ENCODE measurements at regions not wholly inside any gene's neighbourhood (a gene's known extent, or its start where the extent isn't known, plus 50 kb on each side); places are given as distances from the start of the nearest gene placed in this dataset.
A peak's percentile ranks its signal among the peaks of the same experiment; 100 is the strongest.
"Not testable (repeated sequence)": the region's sequence is repeated elsewhere in the genome, so short reads cannot be mapped to it uniquely, and the experiment has no call there.

- H3K4me3 ChIP-seq (ENCODE audit: insufficient read depth, low read depth, low read length, poor library complexity, severe bottlenecking) = peak overlapping the region; percentile 25
- H3K4me1 ChIP-seq (ENCODE audit: control insufficient read depth, insufficient read depth, low read length, poor library complexity, severe bottlenecking) = no peaks in the 10 kb centered on the region
- no peak overlapping the region for H3K27ac ChIP-seq (ENCODE audit: insufficient read depth, low read length, poor library complexity, severe bottlenecking)
- no peaks in the 10 kb centered on the region for H3K9me3 ChIP-seq (ENCODE audit: control insufficient read depth, low read length)
- DNase-seq = peak in 2 of 3 donors; percentile 7 to 19
- no peaks in the 10 kb centered on the region for H3K27me3 ChIP-seq (replicated peaks; ENCODE audit: control insufficient read depth, insufficient read depth, low read length, poor library complexity, severe bottlenecking)
- H3K36me3 ChIP-seq (ENCODE audit: control insufficient read depth, insufficient read depth, low read length) = no peaks in the 10 kb centered on the region
Measured at GRCh38 chr17:21573961-21574610, 118.2 kb upstream of the KCNJ18 start.

- H3K4me3 ChIP-seq (ENCODE audit: insufficient read depth, low read depth, low read length, poor library complexity, severe bottlenecking); H3K9me3 ChIP-seq (ENCODE audit: control insufficient read depth, low read length); H3K27ac ChIP-seq (ENCODE audit: insufficient read depth, low read length, poor library complexity, severe bottlenecking); DNase-seq; H3K27me3 ChIP-seq (replicated peaks; ENCODE audit: control insufficient read depth, insufficient read depth, low read length, poor library complexity, severe bottlenecking); H3K4me1 ChIP-seq (ENCODE audit: control insufficient read depth, insufficient read depth, low read length, poor library complexity, severe bottlenecking); H3K36me3 ChIP-seq (ENCODE audit: control insufficient read depth, insufficient read depth, low read length): not testable (repeated sequence)
Measured at GRCh38 chr17:21574611-21575255, 117.6 kb upstream of the KCNJ18 start.

GRCh38 chr17:21578783-21579182, 113.5 kb upstream of the KCNJ18 start:
- H3K27me3 ChIP-seq (replicated peaks; ENCODE audit: control insufficient read depth, insufficient read depth, low read length, poor library complexity, severe bottlenecking); H3K9me3 ChIP-seq (ENCODE audit: control insufficient read depth, low read length); DNase-seq; H3K4me1 ChIP-seq (ENCODE audit: control insufficient read depth, insufficient read depth, low read length, poor library complexity, severe bottlenecking); H3K36me3 ChIP-seq (ENCODE audit: control insufficient read depth, insufficient read depth, low read length); H3K4me3 ChIP-seq (ENCODE audit: insufficient read depth, low read depth, low read length, poor library complexity, severe bottlenecking); H3K27ac ChIP-seq (ENCODE audit: insufficient read depth, low read length, poor library complexity, severe bottlenecking): not testable (repeated sequence)

GRCh38 chr17:21592774-21593173, 99.5 kb upstream of the KCNJ18 start:
- no peaks in the 10 kb centered on the region for H3K9me3 ChIP-seq (ENCODE audit: control insufficient read depth, low read length)
- H3K27me3 ChIP-seq (replicated peaks; ENCODE audit: control insufficient read depth, insufficient read depth, low read length, poor library complexity, severe bottlenecking) = no peaks in the 10 kb centered on the region
- no peaks in the 10 kb centered on the region for H3K4me1 ChIP-seq (ENCODE audit: control insufficient read depth, insufficient read depth, low read length, poor library complexity, severe bottlenecking)
- H3K4me3 ChIP-seq (ENCODE audit: insufficient read depth, low read depth, low read length, poor library complexity, severe bottlenecking) = no peak overlapping the region
- DNase-seq = no peak
- no peaks in the 10 kb centered on the region for H3K36me3 ChIP-seq (ENCODE audit: control insufficient read depth, insufficient read depth, low read length)
- no peak overlapping the region for H3K27ac ChIP-seq (ENCODE audit: insufficient read depth, low read length, poor library complexity, severe bottlenecking)

GRCh38 chr17:21593452-21594105, 98.7 kb upstream of the KCNJ18 start:
- H3K4me1 ChIP-seq (ENCODE audit: control insufficient read depth, insufficient read depth, low read length, poor library complexity, severe bottlenecking); H3K27ac ChIP-seq (ENCODE audit: insufficient read depth, low read length, poor library complexity, severe bottlenecking); H3K4me3 ChIP-seq (ENCODE audit: insufficient read depth, low read depth, low read length, poor library complexity, severe bottlenecking); H3K27me3 ChIP-seq (replicated peaks; ENCODE audit: control insufficient read depth, insufficient read depth, low read length, poor library complexity, severe bottlenecking); H3K36me3 ChIP-seq (ENCODE audit: control insufficient read depth, insufficient read depth, low read length); H3K9me3 ChIP-seq (ENCODE audit: control insufficient read depth, low read length); DNase-seq: not testable (repeated sequence)

- no peaks in the 10 kb centered on the region for H3K4me1 ChIP-seq (ENCODE audit: control insufficient read depth, insufficient read depth, low read length, poor library complexity, severe bottlenecking)
- H3K27me3 ChIP-seq (replicated peaks; ENCODE audit: control insufficient read depth, insufficient read depth, low read length, poor library complexity, severe bottlenecking) = no peaks in the 10 kb centered on the region
- DNase-seq = no peak
- H3K36me3 ChIP-seq (ENCODE audit: control insufficient read depth, insufficient read depth, low read length) = no peaks in the 10 kb centered on the region
- H3K27ac ChIP-seq (ENCODE audit: insufficient read depth, low read length, poor library complexity, severe bottlenecking) = no peak overlapping the region
- no peaks in the 10 kb centered on the region for H3K9me3 ChIP-seq (ENCODE audit: control insufficient read depth, low read length)
- no peak overlapping the region for H3K4me3 ChIP-seq (ENCODE audit: insufficient read depth, low read depth, low read length, poor library complexity, severe bottlenecking)
Measured at GRCh38 chr17:21595086-21595485, 97.2 kb upstream of the KCNJ18 start.

GRCh38 chr17:21602176-21602575, 90.1 kb upstream of the KCNJ18 start:
- Histone ChIP-seq H3K27me3 (replicated peaks; ENCODE audit: control insufficient read depth, insufficient read depth, low read length, poor library complexity, severe bottlenecking) (no peaks in the 10 kb centered on the region), H3K4me1 (ENCODE audit: control insufficient read depth, insufficient read depth, low read length, poor library complexity, severe bottlenecking) (no peaks in the 10 kb centered on the region), H3K4me3 (ENCODE audit: insufficient read depth, low read depth, low read length, poor library complexity, severe bottlenecking) (no peak overlapping the region), H3K9me3 (ENCODE audit: control insufficient read depth, low read length) (no peaks in the 10 kb centered on the region), H3K36me3 (ENCODE audit: control insufficient read depth, insufficient read depth, low read length) (no peaks in the 10 kb centered on the region), H3K27ac (ENCODE audit: insufficient read depth, low read length, poor library complexity, severe bottlenecking) (no peak overlapping the region)
- no peak for DNase-seq

GRCh38 chr17:21603292-21603691, 89.0 kb upstream of the KCNJ18 start:
- H3K9me3 ChIP-seq (ENCODE audit: control insufficient read depth, low read length); H3K27ac ChIP-seq (ENCODE audit: insufficient read depth, low read length, poor library complexity, severe bottlenecking); H3K36me3 ChIP-seq (ENCODE audit: control insufficient read depth, insufficient read depth, low read length); DNase-seq; H3K27me3 ChIP-seq (replicated peaks; ENCODE audit: control insufficient read depth, insufficient read depth, low read length, poor library complexity, severe bottlenecking); H3K4me3 ChIP-seq (ENCODE audit: insufficient read depth, low read depth, low read length, poor library complexity, severe bottlenecking); H3K4me1 ChIP-seq (ENCODE audit: control insufficient read depth, insufficient read depth, low read length, poor library complexity, severe bottlenecking): not testable (repeated sequence)

GRCh38 chr17:21611443-21611842, 80.9 kb upstream of the KCNJ18 start:
- DNase-seq; H3K4me1 ChIP-seq (ENCODE audit: control insufficient read depth, insufficient read depth, low read length, poor library complexity, severe bottlenecking); H3K27ac ChIP-seq (ENCODE audit: insufficient read depth, low read length, poor library complexity, severe bottlenecking); H3K9me3 ChIP-seq (ENCODE audit: control insufficient read depth, low read length); H3K27me3 ChIP-seq (replicated peaks; ENCODE audit: control insufficient read depth, insufficient read depth, low read length, poor library complexity, severe bottlenecking); H3K4me3 ChIP-seq (ENCODE audit: insufficient read depth, low read depth, low read length, poor library complexity, severe bottlenecking); H3K36me3 ChIP-seq (ENCODE audit: control insufficient read depth, insufficient read depth, low read length): not testable (repeated sequence)

Measured in effector memory CD4-positive, alpha-beta T cell (primary cell).